PFSK-1 (cell line): ENCODE measurements at regions not wholly inside any gene's neighbourhood (a gene's known extent, or its start where the extent isn't known, plus 50 kb on each side); places are given as distances from the start of the nearest gene placed in this dataset.

ENCODE experiments used
- REST ChIP-seq, 2 experiments: IDR thresholded peaks; 2 replicates each; pipeline versions ENCODE4 v1.6.1 to v1.8.0; 2011 to 2012; ENCODE audit warnings: low read depth in 2 of 2, low read length in 2 of 2, control low read depth in 1 of 2, inconsistent platforms in 1 of 2, mild to moderate bottlenecking in 1 of 2, moderate library complexity in 1 of 2; ENCODE audit not compliant: insufficient read depth in 1 of 2
- SIN3A ChIP-seq: IDR thresholded peaks from 2 replicates; pipeline ENCODE4 v1.6.1; 2012; ENCODE audit warnings: mild to moderate bottlenecking, low read length, moderate library complexity, borderline replicate concordance; ENCODE audit not compliant: insufficient read depth
- TAF1 ChIP-seq: IDR thresholded peaks from 2 replicates; pipeline ENCODE4 v1.6.1; 2012; ENCODE audit warnings: low read length, control low read depth, borderline replicate concordance; ENCODE audit not compliant: insufficient read depth

GRCh38 chr10:123529146-123529760 lies 136.9 kb upstream of the GPR26 start:
- TF ChIP-seq SIN3A: no peak
- TF ChIP-seq REST (IDR thresholded peaks at IDR 0.05; ENCODE audit: insufficient read depth in 1 of 2, low read depth in 2 of 2, low read length in 2 of 2): no peak
- no peak for TF ChIP-seq TAF1
